Ishikawa (cell line): ENCODE measurements at regions not wholly inside any gene's neighbourhood (a gene's known extent, or its start where the extent isn't known, plus 50 kb on each side); places are given as distances from the start of the nearest gene placed in this dataset.

ENCODE experiments used
- CEBPB ChIP-seq: IDR thresholded peaks from 2 replicates; pipeline ENCODE4 v1.6.1; 2012
- CREB1 ChIP-seq: IDR thresholded peaks from 2 replicates; pipeline ENCODE4 v1.6.1; 2012; ENCODE audit warnings: low read depth
- EGR1 ChIP-seq: IDR thresholded peaks from 2 replicates; pipeline ENCODE4 v1.6.1; 2012
- EP300 ChIP-seq: IDR thresholded peaks from 2 replicates; pipeline ENCODE4 v1.6.1; 2012; ENCODE audit warnings: borderline replicate concordance
- FOXM1 ChIP-seq: IDR thresholded peaks from 2 replicates; pipeline ENCODE4 v1.6.1; 2012; ENCODE audit warnings: low read depth, borderline replicate concordance
- NFIC ChIP-seq: IDR thresholded peaks from 2 replicates; pipeline ENCODE4 v1.6.1; 2012
- RAD21 ChIP-seq: IDR thresholded peaks from 2 replicates; pipeline ENCODE4 v1.6.1; 2012; ENCODE audit warnings: low read depth
- TAF1 ChIP-seq: IDR thresholded peaks from 2 replicates; pipeline ENCODE4 v1.6.1; 2012; ENCODE audit warnings: low read depth, mild to moderate bottlenecking
- TCF12 ChIP-seq: IDR thresholded peaks from 2 replicates; pipeline ENCODE4 v1.6.1; 2012; ENCODE audit warnings: low read depth
- TEAD4 ChIP-seq: IDR thresholded peaks from 2 replicates; pipeline ENCODE4 v1.6.1; 2012
- YY1 ChIP-seq: IDR thresholded peaks from 2 replicates; pipeline ENCODE4 v1.6.1; 2012; ENCODE audit warnings: low read depth
- ZBTB7A ChIP-seq: IDR thresholded peaks from 2 replicates; pipeline ENCODE4 v1.6.1; 2012; ENCODE audit warnings: low read depth
- TF ChIP-seq, protein P1 (sequence below): IDR thresholded peaks from 2 replicates; pipeline ENCODE4 v1.6.1; 2012
- TF ChIP-seq, protein P2 (sequence below): IDR thresholded peaks from 2 replicates; pipeline ENCODE4 v1.6.1; 2012; ENCODE audit warnings: low read depth, mild to moderate bottlenecking
- TF ChIP-seq, protein P3 (sequence below): IDR thresholded peaks from 2 replicates; pipeline ENCODE4 v1.6.1; 2012

DNA sequence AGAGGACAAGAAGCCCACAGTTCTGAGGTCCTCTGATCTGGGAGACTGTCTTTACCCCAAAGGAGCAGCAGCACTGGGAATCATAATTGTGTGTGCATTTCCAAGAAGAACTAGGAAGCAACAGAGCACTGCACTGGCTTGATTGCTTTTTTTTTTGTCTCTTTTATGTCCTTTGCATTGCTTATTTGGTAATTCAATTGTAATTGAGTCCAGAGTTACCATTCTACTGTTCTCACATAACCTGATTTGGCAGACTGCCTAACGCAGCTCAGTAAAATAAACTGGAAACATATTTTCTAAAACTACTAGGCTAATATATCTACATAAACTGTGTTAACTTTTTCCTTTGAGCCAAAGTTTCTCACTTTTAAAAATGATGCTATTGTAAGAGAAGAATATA, 190.3 kb upstream of the SLC8A1 start:
- TF ChIP-seq ZBTB7A (no peak), RAD21 (no peak), CEBPB (no peak)
- TF ChIP-seq, protein P1, sequence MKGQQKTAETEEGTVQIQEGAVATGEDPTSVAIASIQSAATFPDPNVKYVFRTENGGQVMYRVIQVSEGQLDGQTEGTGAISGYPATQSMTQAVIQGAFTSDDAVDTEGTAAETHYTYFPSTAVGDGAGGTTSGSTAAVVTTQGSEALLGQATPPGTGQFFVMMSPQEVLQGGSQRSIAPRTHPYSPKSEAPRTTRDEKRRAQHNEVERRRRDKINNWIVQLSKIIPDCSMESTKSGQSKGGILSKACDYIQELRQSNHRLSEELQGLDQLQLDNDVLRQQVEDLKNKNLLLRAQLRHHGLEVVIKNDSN: no peak

DNA sequence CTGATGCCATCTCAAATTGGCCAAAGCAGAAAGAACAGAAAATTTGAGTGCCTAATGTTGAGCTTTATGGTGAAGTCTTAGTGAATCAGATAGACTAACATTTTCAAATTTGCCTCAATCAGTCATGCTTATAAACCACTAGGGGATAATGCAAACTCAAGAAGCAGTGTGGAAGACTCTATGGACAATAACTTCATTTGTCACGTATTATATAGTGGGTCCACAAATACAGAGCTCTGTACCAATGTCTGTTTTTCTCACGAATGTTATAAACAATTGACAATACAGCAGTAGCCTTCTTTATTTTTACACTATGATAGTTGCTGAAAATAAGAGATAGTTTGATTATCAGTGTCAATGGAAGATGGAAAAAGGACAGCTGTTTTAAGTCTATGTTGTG, 190.8 kb upstream of the SLC8A1 start:
- no peak for TF ChIP-seq ZBTB7A
- no peak for TF ChIP-seq CREB1
- TF ChIP-seq TEAD4: no peak
- TF ChIP-seq, protein P2, sequence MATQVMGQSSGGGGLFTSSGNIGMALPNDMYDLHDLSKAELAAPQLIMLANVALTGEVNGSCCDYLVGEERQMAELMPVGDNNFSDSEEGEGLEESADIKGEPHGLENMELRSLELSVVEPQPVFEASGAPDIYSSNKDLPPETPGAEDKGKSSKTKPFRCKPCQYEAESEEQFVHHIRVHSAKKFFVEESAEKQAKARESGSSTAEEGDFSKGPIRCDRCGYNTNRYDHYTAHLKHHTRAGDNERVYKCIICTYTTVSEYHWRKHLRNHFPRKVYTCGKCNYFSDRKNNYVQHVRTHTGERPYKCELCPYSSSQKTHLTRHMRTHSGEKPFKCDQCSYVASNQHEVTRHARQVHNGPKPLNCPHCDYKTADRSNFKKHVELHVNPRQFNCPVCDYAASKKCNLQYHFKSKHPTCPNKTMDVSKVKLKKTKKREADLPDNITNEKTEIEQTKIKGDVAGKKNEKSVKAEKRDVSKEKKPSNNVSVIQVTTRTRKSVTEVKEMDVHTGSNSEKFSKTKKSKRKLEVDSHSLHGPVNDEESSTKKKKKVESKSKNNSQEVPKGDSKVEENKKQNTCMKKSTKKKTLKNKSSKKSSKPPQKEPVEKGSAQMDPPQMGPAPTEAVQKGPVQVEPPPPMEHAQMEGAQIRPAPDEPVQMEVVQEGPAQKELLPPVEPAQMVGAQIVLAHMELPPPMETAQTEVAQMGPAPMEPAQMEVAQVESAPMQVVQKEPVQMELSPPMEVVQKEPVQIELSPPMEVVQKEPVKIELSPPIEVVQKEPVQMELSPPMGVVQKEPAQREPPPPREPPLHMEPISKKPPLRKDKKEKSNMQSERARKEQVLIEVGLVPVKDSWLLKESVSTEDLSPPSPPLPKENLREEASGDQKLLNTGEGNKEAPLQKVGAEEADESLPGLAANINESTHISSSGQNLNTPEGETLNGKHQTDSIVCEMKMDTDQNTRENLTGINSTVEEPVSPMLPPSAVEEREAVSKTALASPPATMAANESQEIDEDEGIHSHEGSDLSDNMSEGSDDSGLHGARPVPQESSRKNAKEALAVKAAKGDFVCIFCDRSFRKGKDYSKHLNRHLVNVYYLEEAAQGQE: no peak
- TF ChIP-seq RAD21: no peak
- no peak for TF ChIP-seq CEBPB
- TF ChIP-seq NFIC: no peak
- no peak for TF ChIP-seq YY1
- no peak for TF ChIP-seq TCF12
- TF ChIP-seq EP300: no peak
- no peak for TF ChIP-seq TAF1
- TF ChIP-seq, protein P3, sequence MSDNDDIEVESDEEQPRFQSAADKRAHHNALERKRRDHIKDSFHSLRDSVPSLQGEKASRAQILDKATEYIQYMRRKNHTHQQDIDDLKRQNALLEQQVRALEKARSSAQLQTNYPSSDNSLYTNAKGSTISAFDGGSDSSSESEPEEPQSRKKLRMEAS: no peak
- no peak for TF ChIP-seq FOXM1
- TF ChIP-seq EGR1: no peak
- TF ChIP-seq, protein P1: no peak

DNA sequence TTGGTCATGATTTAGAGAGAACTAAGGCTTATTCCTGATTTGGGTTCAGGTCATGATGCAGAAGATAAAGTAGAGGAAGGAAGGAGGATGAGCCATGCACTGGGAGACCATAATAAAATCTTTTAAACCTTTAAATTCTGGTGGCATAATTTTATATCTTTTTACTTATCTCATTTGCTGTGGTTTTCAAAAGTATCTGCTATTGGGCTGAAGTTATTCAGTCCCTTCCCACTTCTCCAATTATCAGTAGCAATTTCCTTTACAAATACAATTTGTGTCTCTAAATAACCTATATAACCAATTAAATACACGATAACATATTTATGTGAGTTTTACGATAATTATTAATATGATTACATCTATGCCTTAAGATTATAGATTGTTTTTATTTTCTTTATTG, 194.8 kb upstream of the SLC8A1 start:
- TF ChIP-seq TCF12: no peak
- TF ChIP-seq RAD21: no peak
- TF ChIP-seq YY1: no peak
- TF ChIP-seq EGR1: no peak
- no peak for TF ChIP-seq EP300
- no peak for TF ChIP-seq ZBTB7A
- TF ChIP-seq, protein P2: no peak
- no peak for TF ChIP-seq CEBPB
- TF ChIP-seq, protein P3: no peak
- no peak for TF ChIP-seq NFIC

DNA sequence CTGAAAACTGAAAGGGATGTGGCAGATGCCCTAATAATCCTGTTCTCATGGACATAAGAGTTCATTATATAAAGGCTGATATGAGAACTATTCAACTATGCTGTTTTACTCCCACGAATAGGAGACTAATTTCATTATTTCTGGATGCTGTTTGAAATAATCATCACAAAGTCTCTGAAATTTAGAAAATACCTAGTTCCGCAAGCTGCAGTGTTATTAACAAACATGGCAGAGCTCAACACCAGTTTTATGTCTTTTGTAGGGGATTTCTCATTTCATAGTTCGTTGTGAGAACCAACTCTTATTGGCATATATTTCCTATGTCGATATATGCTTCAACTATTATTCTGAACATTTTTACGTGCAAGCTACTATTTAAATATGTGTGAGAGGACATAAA, 200.3 kb upstream of the SLC8A1 start:
- TF ChIP-seq EP300 (no peak), RAD21 (no peak), NFIC (no peak), TCF12 (no peak), TEAD4 (no peak), FOXM1 (no peak), CREB1 (no peak), TAF1 (no peak), CEBPB (no peak), YY1 (no peak), ZBTB7A (no peak), EGR1 (no peak)
- TF ChIP-seq, protein P3: no peak
- TF ChIP-seq, protein P2: no peak
- TF ChIP-seq, protein P1: no peak

DNA sequence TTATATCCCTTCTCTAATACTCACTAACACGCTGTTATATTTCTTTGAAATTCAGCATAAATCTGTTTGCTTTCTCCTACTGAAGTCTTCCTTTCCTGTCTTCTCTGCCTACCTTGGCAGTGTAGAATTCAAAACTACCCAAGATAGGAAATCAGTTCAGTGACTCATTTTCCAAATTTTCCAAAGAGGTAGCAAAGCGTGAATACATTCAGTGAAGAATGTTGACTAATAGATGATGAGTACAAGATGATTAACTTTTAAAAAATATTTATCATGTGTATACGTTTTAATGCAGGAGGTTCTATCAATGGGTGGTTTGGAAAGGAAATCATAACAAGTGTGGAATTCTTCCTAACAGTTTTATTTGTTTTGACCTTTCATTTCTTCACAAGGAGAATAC, 201.9 kb upstream of the SLC8A1 start:
- TF ChIP-seq TEAD4 (no peak), CREB1 (no peak), TAF1 (no peak), EP300 (no peak), CEBPB (no peak), RAD21 (no peak)
- TF ChIP-seq, protein P3: no peak
- TF ChIP-seq, protein P1: no peak
